ENCODE measurements at regions not wholly inside any gene's neighbourhood (a gene's known extent, or its start where the extent isn't known, plus 50 kb on each side); places are given as distances from the start of the nearest gene placed in this dataset.
A peak's percentile ranks its signal among the peaks of the same experiment; 100 is the strongest.

DNA sequence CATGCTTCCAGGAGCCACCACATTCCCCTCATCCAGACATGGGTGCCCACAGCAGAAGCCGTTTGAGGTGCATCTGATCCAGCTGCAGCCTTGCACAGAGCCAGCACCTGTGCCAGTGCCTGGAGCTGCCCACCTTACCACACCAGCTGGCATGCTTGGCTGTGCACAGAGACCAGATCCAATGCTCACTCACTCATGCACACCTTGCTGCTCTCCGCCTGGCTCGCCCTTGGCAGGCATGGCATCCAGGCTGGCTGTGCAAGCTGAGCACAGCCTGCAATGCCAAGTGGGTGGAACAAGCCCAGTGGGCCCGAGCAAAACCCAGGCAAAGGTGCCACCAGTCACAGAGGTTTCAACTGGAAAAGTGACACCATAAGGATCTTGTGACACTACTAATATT is 66.9 kb upstream of the SEMA3A start:
- Histone ChIP-seq H3K4me3 (ENCODE audit: low read length in 3 of 3) (no peak overlapping the region), H3K36me3 (ENCODE audit: control insufficient read depth in 2 of 3, insufficient read depth in 3 of 3, low read length in 3 of 3) (no peaks in the 10 kb centered on the region), H3K27me3 (ENCODE audit: control insufficient read depth, insufficient read depth, low read length) (no peaks in the 10 kb centered on the region), H3K27ac (ENCODE audit: low read depth in 2 of 2, low read length in 2 of 2) (no peak overlapping the region), H3K9me3 (ENCODE audit: control insufficient read depth in 2 of 3, insufficient read depth in 1 of 3, low read length in 3 of 3) (no peaks in the 10 kb centered on the region), H3K4me1 (ENCODE audit: control insufficient read depth in 2 of 3, insufficient read depth in 2 of 3, low read depth in 1 of 3, low read length in 3 of 3) (no peaks in the 10 kb centered on the region), H3K9ac (ENCODE audit: low read length in 3 of 3) (no peak overlapping the region)
- TF ChIP-seq CTCF (IDR thresholded peaks at IDR 0.05; ENCODE audit: borderline replicate concordance, extremely low read depth, insufficient read depth) = no peak
- intact Hi-C loops (cut with DNase I) = no loop called here
- FAIRE-seq (no peak), DNase-seq (peak in 1 of 5 donors; percentile 65)

- H3K4me1 ChIP-seq (ENCODE audit: control insufficient read depth in 2 of 3, insufficient read depth in 2 of 3, low read depth in 1 of 3, low read length in 3 of 3) = no peaks in the 10 kb centered on the region
- H3K4me3 ChIP-seq (ENCODE audit: low read length in 3 of 3) = no peak overlapping the region
- no peaks in the 10 kb centered on the region for H3K9me3 ChIP-seq (ENCODE audit: control insufficient read depth in 2 of 3, insufficient read depth in 1 of 3, low read length in 3 of 3)
- no peak for FAIRE-seq
- no peaks in the 10 kb centered on the region for H3K36me3 ChIP-seq (ENCODE audit: control insufficient read depth in 2 of 3, insufficient read depth in 3 of 3, low read length in 3 of 3)
- no peak for TF ChIP-seq CTCF (IDR thresholded peaks at IDR 0.05; ENCODE audit: borderline replicate concordance, extremely low read depth, insufficient read depth)
- intact Hi-C loops (cut with DNase I) = no loop called here
- no peak overlapping the region for H3K27ac ChIP-seq (ENCODE audit: low read depth in 2 of 2, low read length in 2 of 2)
- H3K9ac ChIP-seq (ENCODE audit: low read length in 3 of 3) = no peak overlapping the region
- DNase-seq = no peak
- H3K27me3 ChIP-seq (ENCODE audit: control insufficient read depth, insufficient read depth, low read length) = no peaks in the 10 kb centered on the region
These were observed 64.0 kb upstream of the SEMA3A start for GRCh38 chr7:84258628-84259027.

DNA sequence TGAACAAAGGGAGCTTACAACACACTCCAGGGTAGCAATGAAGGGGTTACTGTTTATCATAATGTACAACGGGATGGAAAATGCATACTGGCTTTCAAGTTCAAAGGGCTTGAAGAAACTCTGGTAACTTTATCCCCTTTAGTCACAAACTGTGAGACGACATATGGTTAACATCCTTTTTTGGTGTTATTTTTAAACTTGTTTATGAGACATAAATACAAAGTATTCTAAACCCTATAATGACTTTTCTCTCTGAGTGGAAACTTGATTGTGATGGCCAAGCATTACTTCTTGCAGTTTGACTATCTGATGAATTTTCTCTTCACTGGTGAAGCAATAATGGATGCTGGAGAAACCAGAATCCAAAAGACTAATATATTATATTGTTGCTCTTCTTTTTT is 62.0 kb upstream of the SEMA3A start:
- intact Hi-C loops (cut with DNase I) = no loop called here
- H3K4me3 ChIP-seq (ENCODE audit: low read length in 3 of 3) = no peak overlapping the region
- TF ChIP-seq CTCF (IDR thresholded peaks at IDR 0.05; ENCODE audit: borderline replicate concordance, extremely low read depth, insufficient read depth) = no peak
- H3K9me3 ChIP-seq (ENCODE audit: control insufficient read depth in 2 of 3, insufficient read depth in 1 of 3, low read length in 3 of 3) = no peaks in the 10 kb centered on the region
- H3K9ac ChIP-seq (ENCODE audit: low read length in 3 of 3) = no peak overlapping the region
- H3K27me3 ChIP-seq (ENCODE audit: control insufficient read depth, insufficient read depth, low read length) = no peaks in the 10 kb centered on the region
- no peaks in the 10 kb centered on the region for H3K36me3 ChIP-seq (ENCODE audit: control insufficient read depth in 2 of 3, insufficient read depth in 3 of 3, low read length in 3 of 3)
- DNase-seq = peak in 2 of 5 donors; percentile 32 to 67
- H3K27ac ChIP-seq (ENCODE audit: low read depth in 2 of 2, low read length in 2 of 2) = no peak overlapping the region
- no peak for FAIRE-seq
- no peaks in the 10 kb centered on the region for H3K4me1 ChIP-seq (ENCODE audit: control insufficient read depth in 2 of 3, insufficient read depth in 2 of 3, low read depth in 1 of 3, low read length in 3 of 3)

- DNase-seq = no peak
- Histone ChIP-seq H3K9me3 (ENCODE audit: control insufficient read depth in 2 of 3, insufficient read depth in 1 of 3, low read length in 3 of 3) (no peaks in the 10 kb centered on the region), H3K4me1 (ENCODE audit: control insufficient read depth in 2 of 3, insufficient read depth in 2 of 3, low read depth in 1 of 3, low read length in 3 of 3) (no peaks in the 10 kb centered on the region), H3K4me3 (ENCODE audit: low read length in 3 of 3) (no peak overlapping the region), H3K36me3 (ENCODE audit: control insufficient read depth in 2 of 3, insufficient read depth in 3 of 3, low read length in 3 of 3) (no peaks in the 10 kb centered on the region), H3K9ac (ENCODE audit: low read length in 3 of 3) (no peak overlapping the region), H3K27ac (ENCODE audit: low read depth in 2 of 2, low read length in 2 of 2) (no peak overlapping the region), H3K27me3 (ENCODE audit: control insufficient read depth, insufficient read depth, low read length) (no peaks in the 10 kb centered on the region)
- FAIRE-seq = no peak
- TF ChIP-seq CTCF (IDR thresholded peaks at IDR 0.05; ENCODE audit: borderline replicate concordance, extremely low read depth, insufficient read depth) = no peak
- intact Hi-C loops (cut with DNase I) = no loop called here
These were observed 56.7 kb upstream of the SEMA3A start for GRCh38 chr7:84251277-84251781.

Measured in kidney (tissue), 13 donors.